ENCODE measurements at regions not wholly inside any gene's neighbourhood (a gene's known extent, or its start where the extent isn't known, plus 50 kb on each side); places are given as distances from the start of the nearest gene placed in this dataset.

GRCh38 chr6:163670336-163670735, 255.8 kb downstream of the QKI start:
- 9% methylated on average over 1 of the region's 1 CpG for WGBS (ENCODE audit: insufficient coverage, low coverage, missing lambda C conversion rate)

More at GRCh38 chr6:163670336-163670735, 255.8 kb downstream of the QKI start:
- Histone ChIP-seq H4K20me1 (replicated peaks; ENCODE audit: control insufficient read depth, insufficient read depth, low read length) (no peaks in the 10 kb centered on the region), H3K27ac (ENCODE audit: extremely low read depth, low read depth, low read length) (no peak overlapping the region), H2AFZ (ENCODE audit: low read depth, low read length) (no peak overlapping the region), H3K9me1 (ENCODE audit: control insufficient read depth, insufficient read depth, low read length) (no peaks in the 10 kb centered on the region), H3K4me2 (ENCODE audit: insufficient read depth, low read length) (no peak overlapping the region), H3K9me3 (replicated peaks; ENCODE audit: control insufficient read depth, insufficient read depth, low read depth, low read length) (peaks cover 6% of the 10 kb centered on the region; the same call in 1 of the 2 replicates), H3K4me1 (replicated peaks in 1 of 2; ENCODE audit: control insufficient read depth in 2 of 2, insufficient read depth in 2 of 2, low read length in 2 of 2) (peaks cover 9 to 11% of the 10 kb centered on the region in 2 experiments; a peak in 3 of 5 replicates), H3K79me2 (ENCODE audit: control insufficient read depth, insufficient read depth, low read length) (no peaks in the 10 kb centered on the region), H3K36me3 (ENCODE audit: control insufficient read depth, insufficient read depth, low read length) (no peaks in the 10 kb centered on the region), H3K4me3 (no peak overlapping the region), H3K27me3 (ENCODE audit: control insufficient read depth in 2 of 2, insufficient read depth in 2 of 2, low read length in 2 of 2) (peaks cover 6 to 20% of the 10 kb centered on the region in 2 experiments; a peak in 3 of 5 replicates), H3K9ac (ENCODE audit: insufficient read depth in 1 of 2, low read depth in 2 of 2, low read length in 2 of 2) (no peak overlapping the region)
- intact Hi-C loops (cut with micrococcal nuclease) (no loop called here), in situ Hi-C loops (cut with MboI) (no loop called here)
- DNase-seq (ENCODE audit: extremely low read depth in 1 of 4, low spot score in 3 of 4) = no peak
- BruUV-seq (replicated peaks) = no TSS peak
- FAIRE-seq = no peak
- ATAC-seq = no peak
- CTCF ChIA-PET (ENCODE audit: low intra/inter-chr PET ratio) = no interaction called here
- POLR2A ChIA-PET = no interaction called here
- TF ChIP-seq ZFX (CRISPR knock-in tag; IDR thresholded peaks at IDR 0.05) = no peak
- TF ChIP-seq ZNF589 (CRISPR knock-in tag; IDR thresholded peaks at IDR 0.05; ENCODE audit: low read depth) = no peak
- no peak for TF ChIP-seq ZHX1 (conservative IDR thresholded peaks at IDR 0.05; ENCODE audit: low read length)
- no peak for TF ChIP-seq E2F3 (CRISPR knock-in tag; IDR thresholded peaks at IDR 0.05)
- TF ChIP-seq U2AF1 (optimal IDR thresholded peaks at IDR 0.05; ENCODE audit: low read depth, low read length) = no peak
- TF ChIP-seq MEF2A (IDR thresholded peaks at IDR 0.05; ENCODE audit: control insufficient read depth, low read depth, low read length) = no peak
- no peak for TF ChIP-seq TAF15 (IDR thresholded peaks at IDR 0.05; ENCODE audit: low read depth, low read length)
- TF ChIP-seq TEAD1 (CRISPR knock-in tag; IDR thresholded peaks at IDR 0.05) = no peak
- no peak for TF ChIP-seq ZNF764 (CRISPR knock-in tag; IDR thresholded peaks at IDR 0.05; ENCODE audit: low read depth)
- TF ChIP-seq TEAD2 (tag; IDR thresholded peaks at IDR 0.05) = no peak
- no peak for TF ChIP-seq MNT (conservative IDR thresholded peaks at IDR 0.05)
- TF ChIP-seq LARP7 (IDR thresholded peaks at IDR 0.05) = no peak

All from K562 (cell line).